Duodenal mucosa (tissue), 2 donors: ENCODE measurements at regions not wholly inside any gene's neighbourhood (a gene's known extent, or its start where the extent isn't known, plus 50 kb on each side); places are given as distances from the start of the nearest gene placed in this dataset.

Experiments used
- H3K27ac ChIP-seq: one replicate; pipeline ENCODE4 v1.7.0; 2013; ENCODE audit warnings: low read depth, low read length
- H3K27me3 ChIP-seq, 2 donors: one replicate each; pipeline ENCODE4 v1.7.0; 2013; ENCODE audit warnings: low read length in 2 of 2, control low read depth in 1 of 2; ENCODE audit not compliant: insufficient read depth in 2 of 2, control insufficient read depth in 1 of 2
- H3K36me3 ChIP-seq, 2 donors: one replicate each; pipeline ENCODE4 v1.7.0; 2013; ENCODE audit warnings: low read length in 2 of 2, control low read depth in 1 of 2; ENCODE audit not compliant: insufficient read depth in 2 of 2, control insufficient read depth in 1 of 2
- H3K4me1 ChIP-seq, 2 donors: one replicate each; pipeline ENCODE4 v1.7.0; 2013; ENCODE audit warnings: low read length in 2 of 2, control low read depth in 1 of 2; ENCODE audit not compliant: insufficient read depth in 2 of 2, control insufficient read depth in 1 of 2
- H3K4me3 ChIP-seq, 2 donors: one replicate each; pipeline ENCODE4 v1.7.0; 2013; ENCODE audit warnings: low read length in 2 of 2, low read depth in 1 of 2
- H3K9ac ChIP-seq, 2 donors: one replicate each; pipeline ENCODE4 v1.7.0; 2013; ENCODE audit warnings: low read length in 2 of 2, low read depth in 1 of 2
- H3K9me3 ChIP-seq, 2 donors: one replicate each; pipeline ENCODE4 v1.7.0; 2013; ENCODE audit warnings: low read length in 2 of 2, control low read depth in 1 of 2; ENCODE audit not compliant: control insufficient read depth in 1 of 2

GRCh38 chr10:4263601-4263921 lies 478.6 kb upstream of the KLF6 start:
- Histone ChIP-seq H3K27ac (no peak overlapping the region), H3K4me1 (peaks cover 5 to 19% of the 10 kb centered on the region in 2 donors), H3K36me3 (no peaks in the 10 kb centered on the region), H3K9ac (no peak overlapping the region), H3K27me3 (no peaks in the 10 kb centered on the region), H3K9me3 (no peaks in the 10 kb centered on the region), H3K4me3 (no peak overlapping the region)

DNA sequence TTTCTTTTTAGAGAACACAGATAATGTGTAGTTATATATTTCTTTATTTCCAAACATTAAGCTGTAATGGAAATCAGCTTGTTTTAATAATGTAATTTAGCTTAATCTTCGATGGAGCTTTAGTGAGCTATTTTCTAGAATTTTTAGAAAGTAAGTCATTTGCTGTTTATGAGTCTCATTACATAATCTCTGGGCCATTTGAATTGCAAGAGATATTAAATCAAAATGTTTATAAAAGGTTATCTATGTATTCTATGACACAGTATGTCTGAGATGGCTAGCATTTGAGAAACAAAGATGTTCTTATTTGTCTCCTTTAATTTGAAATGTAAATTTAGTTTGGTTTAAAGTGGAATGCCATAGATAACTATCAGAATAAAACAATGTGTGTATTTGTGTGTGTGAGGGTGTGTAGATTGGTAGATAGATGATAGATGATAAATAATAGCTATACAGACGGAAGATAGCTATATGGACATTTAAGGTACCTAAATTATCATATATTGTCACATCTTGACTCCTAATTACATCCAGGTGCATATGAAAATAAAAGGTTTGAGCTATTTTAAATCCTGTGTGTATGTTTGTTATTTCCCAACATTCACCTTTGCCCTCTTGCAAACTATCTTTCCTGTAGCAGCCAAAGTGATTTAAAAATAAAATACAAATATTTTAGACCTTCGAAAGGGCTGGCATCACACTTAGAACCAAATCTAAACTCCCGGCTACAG lies 478.0 kb upstream of the KLF6 start:
- no peaks in the 10 kb centered on the region for H3K9me3 ChIP-seq
- no peak overlapping the region for H3K27ac ChIP-seq
- H3K36me3 ChIP-seq: no peaks in the 10 kb centered on the region
- peaks cover 5 to 19% of the 10 kb centered on the region in 2 donors for H3K4me1 ChIP-seq
- no peak overlapping the region for H3K9ac ChIP-seq
- H3K4me3 ChIP-seq: no peak overlapping the region
- no peaks in the 10 kb centered on the region for H3K27me3 ChIP-seq

DNA sequence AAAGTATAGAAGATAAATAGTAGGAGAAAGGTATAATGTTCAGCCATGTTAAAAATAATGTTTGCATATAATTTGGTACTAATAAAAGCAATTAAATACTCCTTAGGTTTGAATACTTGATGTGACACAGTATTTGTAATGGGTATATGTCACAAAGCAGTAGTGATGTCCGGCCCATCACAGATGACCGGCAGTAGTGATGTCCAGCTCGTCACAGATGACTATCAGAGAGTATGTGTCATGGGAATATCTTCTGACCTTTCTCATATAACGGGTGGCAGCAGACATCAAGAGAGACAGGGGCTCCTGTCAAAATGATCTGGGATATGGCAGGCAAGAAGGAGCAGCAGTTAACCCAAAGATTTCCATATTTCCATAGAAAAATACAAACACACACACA lies 477.4 kb upstream of the KLF6 start:
- Histone ChIP-seq H3K27ac (no peak overlapping the region), H3K27me3 (no peaks in the 10 kb centered on the region), H3K4me1 (peaks cover 5 to 19% of the 10 kb centered on the region in 2 donors), H3K36me3 (no peaks in the 10 kb centered on the region), H3K9ac (no peak overlapping the region), H3K4me3 (no peak overlapping the region), H3K9me3 (no peaks in the 10 kb centered on the region)

GRCh38 chr10:4260483-4261124 lies 475.6 kb upstream of the KLF6 start:
- H3K9ac ChIP-seq: no peak overlapping the region
- peaks cover 0 to 11% of the 10 kb centered on the region in 2 donors for H3K4me1 ChIP-seq
- H3K27ac ChIP-seq: no peak overlapping the region
- no peak overlapping the region for H3K4me3 ChIP-seq
- no peaks in the 10 kb centered on the region for H3K36me3 ChIP-seq
- H3K27me3 ChIP-seq: no peaks in the 10 kb centered on the region
- H3K9me3 ChIP-seq: no peaks in the 10 kb centered on the region

- Histone ChIP-seq H3K9me3 (no peaks in the 10 kb centered on the region), H3K27me3 (no peaks in the 10 kb centered on the region), H3K9ac (no peak overlapping the region), H3K36me3 (no peaks in the 10 kb centered on the region), H3K27ac (no peak overlapping the region), H3K4me3 (no peak overlapping the region), H3K4me1 (peaks cover 0 to 5% of the 10 kb centered on the region in 2 donors)
Observed at GRCh38 chr10:4257939-4258465, 473.0 kb upstream of the KLF6 start.

DNA sequence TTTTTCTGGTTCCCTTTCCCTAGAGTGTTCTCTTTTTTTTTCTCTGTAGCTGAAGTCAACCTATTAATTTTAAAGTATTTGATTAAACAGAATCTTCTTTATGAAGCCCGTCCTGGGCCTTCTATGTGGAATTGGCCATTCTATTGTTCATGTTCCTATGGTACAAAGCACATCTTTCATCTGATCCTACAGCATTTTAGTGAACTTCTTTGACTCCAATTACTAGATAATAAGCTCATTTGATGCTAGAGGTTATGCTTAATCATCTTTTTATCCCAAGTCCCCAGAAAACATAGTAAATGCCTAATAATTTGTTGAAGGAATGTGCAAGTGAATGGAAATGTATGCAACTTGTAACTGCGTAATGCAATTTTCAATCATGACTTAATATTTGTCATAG lies 472.0 kb upstream of the KLF6 start:
- H3K27ac ChIP-seq: no peak overlapping the region
- no peak overlapping the region for H3K4me3 ChIP-seq
- no peaks in the 10 kb centered on the region for H3K36me3 ChIP-seq
- peaks cover 0 to 5% of the 10 kb centered on the region in 2 donors for H3K4me1 ChIP-seq
- no peaks in the 10 kb centered on the region for H3K9me3 ChIP-seq
- no peaks in the 10 kb centered on the region for H3K27me3 ChIP-seq
- no peak overlapping the region for H3K9ac ChIP-seq

- Histone ChIP-seq H3K27ac (no peak overlapping the region), H3K9ac (no peak overlapping the region), H3K9me3 (no peaks in the 10 kb centered on the region), H3K27me3 (no peaks in the 10 kb centered on the region), H3K36me3 (no peaks in the 10 kb centered on the region), H3K4me3 (no peak overlapping the region), H3K4me1 (peaks cover 0 to 5% of the 10 kb centered on the region in 2 donors)
Observed at GRCh38 chr10:4255751-4256150, 470.7 kb upstream of the KLF6 start.

DNA sequence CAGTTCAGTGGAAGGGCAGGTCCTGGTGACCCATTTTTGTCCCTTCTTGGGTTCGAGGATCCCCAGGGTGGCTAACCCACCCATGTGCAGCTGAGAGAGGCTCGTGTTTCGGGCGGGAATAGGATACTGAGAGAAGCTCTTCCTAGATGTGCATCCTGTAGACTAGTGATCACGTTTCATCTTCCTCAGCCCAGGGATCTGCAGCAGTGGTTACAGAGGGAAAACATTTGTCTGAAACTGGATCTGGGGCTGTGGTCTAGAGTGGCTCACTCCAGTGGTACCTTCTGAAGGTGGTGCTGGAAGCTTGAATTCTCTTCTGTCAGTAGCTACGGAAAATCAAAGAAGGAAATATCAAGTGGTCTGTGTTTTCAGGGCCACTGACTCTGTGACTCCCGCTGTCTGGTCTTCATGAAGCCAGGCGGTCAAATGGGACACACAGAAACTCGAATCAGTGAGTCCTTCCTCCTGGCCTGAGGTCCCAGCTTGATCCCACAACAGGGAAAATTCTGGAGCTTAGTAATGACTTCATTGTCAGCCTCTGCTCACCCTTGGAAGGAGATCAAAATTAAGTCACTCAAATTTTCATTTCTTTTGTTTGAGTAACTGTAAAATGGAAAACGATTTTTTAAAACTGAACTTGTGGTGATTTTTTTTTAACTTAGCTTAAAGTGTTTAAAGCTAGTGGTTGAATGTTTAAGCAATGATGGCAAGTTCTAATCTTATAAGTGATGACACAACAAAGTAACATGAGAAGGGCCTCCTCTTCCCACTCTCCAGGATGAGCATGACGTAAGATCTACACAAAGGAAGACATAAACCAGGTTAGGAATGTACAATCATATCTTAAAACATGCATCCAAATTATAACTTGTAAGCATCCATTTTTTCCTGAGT lies 469.3 kb upstream of the KLF6 start:
- no peak overlapping the region for H3K4me3 ChIP-seq
- H3K9ac ChIP-seq: no peak overlapping the region
- H3K27me3 ChIP-seq: no peaks in the 10 kb centered on the region
- H3K9me3 ChIP-seq: no peaks in the 10 kb centered on the region
- no peaks in the 10 kb centered on the region for H3K36me3 ChIP-seq
- H3K4me1 ChIP-seq: no peaks in the 10 kb centered on the region
- no peak overlapping the region for H3K27ac ChIP-seq

GRCh38 chr10:4252701-4253100 lies 467.7 kb upstream of the KLF6 start:
- Histone ChIP-seq H3K36me3 (no peaks in the 10 kb centered on the region), H3K27ac (no peak overlapping the region), H3K4me1 (no peaks in the 10 kb centered on the region), H3K27me3 (no peaks in the 10 kb centered on the region), H3K9me3 (no peaks in the 10 kb centered on the region), H3K9ac (no peak overlapping the region), H3K4me3 (no peak overlapping the region)

DNA sequence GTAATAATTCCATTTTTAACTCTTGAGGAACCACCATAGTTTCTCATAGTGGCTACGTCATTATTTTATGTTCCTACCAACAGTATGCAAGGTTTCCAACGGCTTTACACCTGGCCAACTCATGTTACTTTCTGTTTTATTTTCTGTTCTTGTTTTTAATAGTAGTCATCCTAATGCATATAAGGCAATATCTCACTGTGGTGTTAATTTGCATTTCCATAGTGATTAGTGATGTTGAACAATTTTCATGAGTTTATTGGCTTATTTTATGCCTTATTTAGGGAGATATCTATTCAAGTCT lies 465.5 kb upstream of the KLF6 start:
- H3K27ac ChIP-seq: no peak overlapping the region
- no peaks in the 10 kb centered on the region for H3K36me3 ChIP-seq
- no peak overlapping the region for H3K4me3 ChIP-seq
- H3K27me3 ChIP-seq: no peaks in the 10 kb centered on the region
- no peaks in the 10 kb centered on the region for H3K4me1 ChIP-seq
- H3K9me3 ChIP-seq: no peaks in the 10 kb centered on the region
- no peak overlapping the region for H3K9ac ChIP-seq
